ENCODE measurements at regions not wholly inside any gene's neighbourhood (a gene's known extent, or its start where the extent isn't known, plus 50 kb on each side); places are given as distances from the start of the nearest gene placed in this dataset.
"Not testable (repeated sequence)": the region's sequence is repeated elsewhere in the genome, so short reads cannot be mapped to it uniquely, and the experiment has no call there.

DNA sequence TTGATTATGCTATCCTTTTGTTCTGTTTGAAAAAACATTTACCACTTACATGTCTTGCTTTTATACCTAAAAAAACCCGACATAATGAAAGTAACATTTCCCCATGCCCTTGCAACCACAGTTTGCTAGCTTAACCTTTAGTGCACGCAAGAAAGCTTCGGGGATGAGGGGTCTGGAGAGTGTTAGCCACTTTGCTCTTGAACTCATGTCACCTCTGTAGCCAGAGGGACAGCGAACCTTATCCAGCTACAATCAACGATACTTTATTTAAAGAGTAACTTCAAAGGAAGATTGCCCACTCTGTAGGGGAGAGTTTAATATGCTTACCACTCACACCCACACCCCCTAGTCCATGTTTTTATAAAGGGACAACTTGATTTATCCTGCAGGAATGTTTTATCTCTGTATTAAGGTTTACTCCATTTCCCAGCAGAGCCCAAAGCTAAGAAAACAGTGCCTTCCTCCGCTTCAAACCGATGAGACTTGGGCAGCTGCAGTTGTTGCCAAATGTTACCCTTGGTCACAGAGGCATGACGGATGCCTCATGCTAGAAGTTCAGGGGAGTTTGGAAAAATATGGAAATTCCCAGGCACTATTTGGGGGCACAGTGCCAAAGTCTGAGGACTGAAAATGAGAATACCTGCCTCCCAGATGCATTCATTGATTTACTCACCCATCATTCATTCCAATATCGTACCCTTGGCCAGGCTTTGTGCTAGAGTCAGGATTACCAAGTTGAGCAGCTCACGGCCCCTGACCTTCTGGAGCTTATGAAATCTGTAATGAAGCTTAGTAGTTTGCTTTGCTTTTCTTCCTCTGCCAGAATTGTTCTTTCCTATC, 61.4 kb upstream of the VCAM1 start:
- TF ChIP-seq CTCF (conservative IDR thresholded peaks at IDR 0.05; ENCODE audit: low read depth, low read length), result no peak
- no peak for DNase-seq (ENCODE audit: low read depth)
- H3K4me3 ChIP-seq (ENCODE audit: low read length), result no peak overlapping the region

DNA sequence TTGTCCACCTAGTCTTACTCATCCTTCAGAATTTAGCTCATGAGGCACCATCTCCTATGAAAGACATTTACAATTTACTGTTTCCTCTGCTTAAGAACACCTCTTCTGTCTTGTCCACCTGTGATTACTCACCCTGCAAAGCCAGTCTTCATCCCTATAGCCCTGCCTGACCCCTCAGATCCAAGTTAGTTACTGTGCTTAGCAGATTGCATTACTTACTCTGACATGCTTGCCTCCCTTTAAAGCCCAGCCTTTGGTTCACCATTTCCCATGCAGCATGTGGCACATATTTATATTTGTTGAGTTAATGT, 60.9 kb upstream of the VCAM1 start:
- TF ChIP-seq CTCF (conservative IDR thresholded peaks at IDR 0.05; ENCODE audit: low read depth, low read length), result no peak
- no peak for DNase-seq (ENCODE audit: low read depth)
- H3K4me3 ChIP-seq (ENCODE audit: low read length), result no peak overlapping the region

DNA sequence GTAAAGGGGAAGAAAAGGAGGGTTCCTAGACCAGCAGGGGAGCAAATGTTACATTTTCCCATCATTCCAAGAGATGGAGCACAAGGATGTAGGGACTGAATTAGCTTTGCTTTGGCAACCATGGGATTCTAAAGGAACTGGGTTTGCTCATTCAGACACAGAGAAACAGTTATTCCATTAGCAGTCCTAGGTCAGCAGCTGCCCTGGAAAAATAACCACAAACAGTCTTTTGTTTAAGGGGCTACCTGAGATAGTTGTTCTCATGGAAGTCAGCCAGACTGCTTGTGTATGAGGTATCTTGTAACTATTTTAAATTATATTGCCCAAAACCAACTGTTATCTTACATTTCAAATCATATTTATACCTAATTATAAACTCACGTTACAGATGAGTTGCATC, 58.4 kb upstream of the VCAM1 start:
- no peak for TF ChIP-seq CTCF (conservative IDR thresholded peaks at IDR 0.05; ENCODE audit: low read depth, low read length)
- no peak overlapping the region for H3K4me3 ChIP-seq (ENCODE audit: low read length)
- DNase-seq (ENCODE audit: low read depth), result no peak

- not testable (repeated sequence) for DNase-seq (ENCODE audit: low read depth); H3K4me3 ChIP-seq (ENCODE audit: low read length)
Observed at GRCh38 chr1:100668494-100668893, 51.0 kb upstream of the VCAM1 start.

Measured in retinal pigment epithelial cell (primary cell).